ENCODE measurements at regions not wholly inside any gene's neighbourhood (a gene's known extent, or its start where the extent isn't known, plus 50 kb on each side); places are given as distances from the start of the nearest gene placed in this dataset.

- TF ChIP-seq CTCF (IDR thresholded peaks at IDR 0.05; ENCODE audit: insufficient read depth, low read depth, low read length) (no peak), EZH2 (IDR thresholded peaks at IDR 0.05; ENCODE audit: insufficient read depth, low read length) (no peak)
Measured at GRCh38 chr6:159105716-159106115, 60.9 kb upstream of the TAGAP start.
